ENCODE measurements at regions not wholly inside any gene's neighbourhood (a gene's known extent, or its start where the extent isn't known, plus 50 kb on each side); places are given as distances from the start of the nearest gene placed in this dataset.

- Mint-ChIP-seq H3K27me3 (ENCODE audit: insufficient read depth, unreplicated experiment) (no peaks in the 10 kb centered on the region), H3K4me1 (ENCODE audit: low read depth, unreplicated experiment) (no peaks in the 10 kb centered on the region), H3K27ac (ENCODE audit: unreplicated experiment) (no peak overlapping the region), H3K36me3 (ENCODE audit: insufficient read depth, unreplicated experiment) (no peaks in the 10 kb centered on the region), H3K4me3 (ENCODE audit: unreplicated experiment) (no peak overlapping the region), H3K9me3 (ENCODE audit: unreplicated experiment) (no peaks in the 10 kb centered on the region)
- Histone ChIP-seq H3K9me3 (no peaks in the 10 kb centered on the region), H3K27me3 (replicated peaks; ENCODE audit: control insufficient read depth, insufficient read depth, low read length) (no peaks in the 10 kb centered on the region), H3K4me1 (no peaks in the 10 kb centered on the region), H3K36me3 (ENCODE audit: control insufficient read depth, insufficient read depth, low read length) (no peaks in the 10 kb centered on the region), H3K4me3 (ENCODE audit: low read depth, low read length) (no peak overlapping the region)
- no TSS peak for BruUV-seq (replicated peaks)
- CTCF ChIA-PET: no interaction called here
- intact Hi-C loops (cut with micrococcal nuclease; ENCODE audit: unreplicated experiment): no loop called here
- DNase-seq: peak in 1 of 2 experiments; percentile 0
- TF ChIP-seq CTCF (IDR thresholded peaks at IDR 0.05; ENCODE audit: insufficient read depth in 1 of 2, low read depth in 1 of 2, low read length in 1 of 2, severe bottlenecking in 1 of 2, unreplicated experiment in 1 of 2): no peak
- POLR2A ChIA-PET: no interaction called here
These were observed 853.6 kb downstream of the C6orf118 start for GRCh38 chr6:164455835-164456234.

DNA sequence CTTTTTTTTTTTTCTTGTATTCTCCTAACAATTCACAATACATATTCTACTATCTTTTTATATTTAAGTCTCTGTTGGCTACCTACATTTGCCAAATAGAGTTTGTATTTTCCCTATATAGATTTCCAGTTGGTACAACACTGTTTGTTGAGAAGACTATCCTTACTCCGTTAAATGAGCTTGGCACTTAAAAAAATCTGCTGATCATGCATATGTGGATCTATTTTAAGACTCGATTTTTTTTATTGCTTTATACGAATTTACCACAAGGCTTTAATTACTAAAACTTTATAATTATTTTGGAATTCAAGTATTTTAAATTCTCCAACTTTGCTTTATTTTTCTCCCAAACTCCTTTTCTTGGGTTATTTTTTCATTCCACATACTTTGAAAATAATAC, 855.6 kb downstream of the C6orf118 start:
- TF ChIP-seq CTCF (IDR thresholded peaks at IDR 0.05; ENCODE audit: insufficient read depth in 1 of 2, low read depth in 1 of 2, low read length in 1 of 2, severe bottlenecking in 1 of 2, unreplicated experiment in 1 of 2): no peak

DNA sequence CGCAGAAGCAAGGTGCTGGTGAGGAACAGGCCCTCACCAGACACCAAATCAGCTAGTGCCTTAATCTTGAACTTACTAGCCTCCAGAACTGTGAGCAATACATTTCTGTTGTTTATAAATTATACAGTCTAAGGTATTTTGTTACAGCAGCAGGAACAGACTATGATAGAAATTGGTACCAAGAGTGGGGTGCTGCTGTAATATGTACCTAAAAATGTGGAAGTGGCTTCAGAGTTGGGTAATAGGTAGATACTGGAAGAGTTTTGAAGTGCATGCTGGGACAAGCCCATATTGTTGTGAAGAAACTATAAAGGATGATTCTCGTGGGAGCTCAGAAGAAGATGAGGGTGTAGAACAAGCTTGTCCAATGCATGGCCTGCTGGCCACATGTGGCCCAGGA, 866.8 kb downstream of the C6orf118 start:
- no peak overlapping the region for H3K27ac Mint-ChIP-seq (ENCODE audit: unreplicated experiment)
- BruUV-seq (replicated peaks): no TSS peak
- Histone ChIP-seq H3K9me3 (no peaks in the 10 kb centered on the region), H3K36me3 (ENCODE audit: control insufficient read depth, insufficient read depth, low read length) (no peaks in the 10 kb centered on the region), H3K27me3 (replicated peaks; ENCODE audit: control insufficient read depth, insufficient read depth, low read length) (no peaks in the 10 kb centered on the region), H3K4me1 (no peaks in the 10 kb centered on the region), H3K4me3 (ENCODE audit: low read depth, low read length) (no peak overlapping the region)
- H3K36me3 Mint-ChIP-seq (ENCODE audit: insufficient read depth, unreplicated experiment): no peaks in the 10 kb centered on the region
- peaks cover 11% of the 10 kb centered on the region for H3K9me3 Mint-ChIP-seq (ENCODE audit: unreplicated experiment)
- no peaks in the 10 kb centered on the region for H3K4me1 Mint-ChIP-seq (ENCODE audit: low read depth, unreplicated experiment)
- no peaks in the 10 kb centered on the region for H3K27me3 Mint-ChIP-seq (ENCODE audit: insufficient read depth, unreplicated experiment)
- intact Hi-C loops (cut with micrococcal nuclease; ENCODE audit: unreplicated experiment): no loop called here
- POLR2A ChIA-PET: no interaction called here
- no peak for TF ChIP-seq CTCF (IDR thresholded peaks at IDR 0.05; ENCODE audit: insufficient read depth in 1 of 2, low read depth in 1 of 2, low read length in 1 of 2, severe bottlenecking in 1 of 2, unreplicated experiment in 1 of 2)
- CTCF ChIA-PET: no interaction called here
- DNase-seq: no peak
- no peak overlapping the region for H3K4me3 Mint-ChIP-seq (ENCODE audit: unreplicated experiment)

More for the DNA sequence above, 855.6 kb downstream of the C6orf118 start:
- H3K36me3 Mint-ChIP-seq (ENCODE audit: insufficient read depth, unreplicated experiment): no peaks in the 10 kb centered on the region
- no peaks in the 10 kb centered on the region for H3K36me3 ChIP-seq (ENCODE audit: control insufficient read depth, insufficient read depth, low read length)
- POLR2A ChIA-PET: no interaction called here
- no TSS peak for BruUV-seq (replicated peaks)
- H3K27me3 Mint-ChIP-seq (ENCODE audit: insufficient read depth, unreplicated experiment): no peaks in the 10 kb centered on the region
- H3K4me1 Mint-ChIP-seq (ENCODE audit: low read depth, unreplicated experiment): no peaks in the 10 kb centered on the region
- intact Hi-C loops (cut with micrococcal nuclease; ENCODE audit: unreplicated experiment): no loop called here
- H3K27ac Mint-ChIP-seq (ENCODE audit: unreplicated experiment): no peak overlapping the region
- no peaks in the 10 kb centered on the region for H3K9me3 ChIP-seq
- H3K9me3 Mint-ChIP-seq (ENCODE audit: unreplicated experiment): no peaks in the 10 kb centered on the region
- no peak for DNase-seq
- no peak overlapping the region for H3K4me3 ChIP-seq (ENCODE audit: low read depth, low read length)
- CTCF ChIA-PET: no interaction called here
- H3K4me1 ChIP-seq: no peaks in the 10 kb centered on the region
- H3K27me3 ChIP-seq (replicated peaks; ENCODE audit: control insufficient read depth, insufficient read depth, low read length): no peaks in the 10 kb centered on the region
- no peak overlapping the region for H3K4me3 Mint-ChIP-seq (ENCODE audit: unreplicated experiment)

Data from Caco-2 (cell line).